ENCODE measurements at regions not wholly inside any gene's neighbourhood (a gene's known extent, or its start where the extent isn't known, plus 50 kb on each side); places are given as distances from the start of the nearest gene placed in this dataset.

DNA sequence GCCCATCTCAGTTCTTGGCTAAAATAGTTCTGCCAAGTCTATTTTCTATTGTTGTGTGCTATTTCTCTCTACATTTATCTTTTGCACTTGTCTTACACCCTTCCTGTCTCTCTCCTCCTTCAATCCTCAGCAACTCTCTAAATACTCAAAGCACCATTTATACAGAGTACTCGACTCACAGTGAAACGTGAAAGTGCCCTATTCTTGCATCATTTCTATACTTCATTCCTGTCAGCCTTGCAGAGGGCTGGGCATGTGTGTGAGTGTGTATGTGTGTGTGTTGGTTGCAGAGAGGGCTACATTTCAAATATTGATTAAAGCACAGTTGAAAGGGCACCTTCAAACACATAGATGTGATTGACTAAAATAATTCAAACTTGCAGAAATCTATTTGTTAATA lies 373.2 kb upstream of the MANEA start:
- Histone ChIP-seq H3K27me3 (ENCODE audit: insufficient read depth, low read length) (no peaks in the 10 kb centered on the region), H3K14ac (ENCODE audit: low read length) (no peak overlapping the region), H2BK120ac (ENCODE audit: insufficient read depth, low read length, poor library complexity) (no peak overlapping the region), H3K79me1 (ENCODE audit: low read length) (no peaks in the 10 kb centered on the region), H2AFZ (ENCODE audit: insufficient read depth, low read length, poor library complexity) (no peak overlapping the region), H4K8ac (ENCODE audit: low read depth, low read length) (no peak overlapping the region), H4K12ac (ENCODE audit: low read depth, low read length) (no peak overlapping the region), H2AK5ac (ENCODE audit: low read length) (no peak overlapping the region), H3K9me3 (ENCODE audit: insufficient read depth, low read depth, low read length) (no peaks in the 10 kb centered on the region), H3K27ac (ENCODE audit: low read depth, low read length) (no peak overlapping the region), H3K18ac (ENCODE audit: low read length) (no peak overlapping the region), H3K4me2 (ENCODE audit: low read length) (no peak overlapping the region), H3K4me1 (ENCODE audit: control insufficient read depth in 1 of 2, insufficient read depth in 2 of 2, low read length in 2 of 2) (no peaks in the 10 kb centered on the region), H2BK12ac (ENCODE audit: low read length) (no peak overlapping the region), H2BK5ac (ENCODE audit: low read depth, low read length, poor library complexity) (no peak overlapping the region), H3K9ac (ENCODE audit: low read length) (no peak overlapping the region), H3K23ac (ENCODE audit: low read length) (no peak overlapping the region), H4K91ac (ENCODE audit: low read depth, low read length) (no peak overlapping the region), H3K4ac (ENCODE audit: low read depth, low read length) (no peak overlapping the region), H3K36me3 (ENCODE audit: control insufficient read depth in 1 of 2, insufficient read depth in 2 of 2, low read length in 2 of 2) (no peaks in the 10 kb centered on the region), H3K4me3 (ENCODE audit: low read depth, low read length) (no peak overlapping the region), H3K79me2 (ENCODE audit: control insufficient read depth, insufficient read depth, low read length, poor library complexity) (no peaks in the 10 kb centered on the region)
- no peak for DNase-seq
- WGBS (ENCODE audit: extremely low coverage, insufficient coverage, insufficient read length) = no CpG with 5 or more reads among the region's 2 CpGs

DNA sequence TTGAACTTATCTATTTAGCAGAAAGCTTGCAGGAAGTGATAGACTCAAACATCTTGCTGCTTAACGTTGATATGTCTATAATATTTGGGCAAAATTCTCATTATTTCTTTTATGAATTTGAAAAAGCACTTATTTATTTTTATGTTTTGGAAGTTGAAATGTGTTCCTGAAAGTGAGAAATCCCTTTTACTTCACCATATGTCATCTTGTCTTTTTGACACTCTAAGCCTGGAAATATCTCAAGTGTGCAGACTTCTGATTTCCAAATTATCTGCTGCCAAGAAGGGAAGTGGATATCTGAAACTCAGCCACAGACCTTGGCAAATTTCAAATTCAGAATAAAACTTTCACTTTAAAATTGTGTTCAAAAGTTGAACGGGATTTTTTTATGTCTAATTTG lies 368.7 kb upstream of the MANEA start:
- WGBS (ENCODE audit: extremely low coverage, insufficient coverage, insufficient read length) = no CpG with 5 or more reads among the region's 2 CpGs
- no peaks in the 10 kb centered on the region for H3K79me1 ChIP-seq (ENCODE audit: low read length)
- H3K23ac ChIP-seq (ENCODE audit: low read length) = no peak overlapping the region
- no peak overlapping the region for H4K12ac ChIP-seq (ENCODE audit: low read depth, low read length)
- no peak overlapping the region for H3K4ac ChIP-seq (ENCODE audit: low read depth, low read length)
- no peaks in the 10 kb centered on the region for H3K36me3 ChIP-seq (ENCODE audit: control insufficient read depth in 1 of 2, insufficient read depth in 2 of 2, low read length in 2 of 2)
- no peak overlapping the region for H3K14ac ChIP-seq (ENCODE audit: low read length)
- no peak overlapping the region for H2BK12ac ChIP-seq (ENCODE audit: low read length)
- no peaks in the 10 kb centered on the region for H3K4me1 ChIP-seq (ENCODE audit: control insufficient read depth in 1 of 2, insufficient read depth in 2 of 2, low read length in 2 of 2)
- no peak overlapping the region for H3K27ac ChIP-seq (ENCODE audit: low read depth, low read length)
- no peaks in the 10 kb centered on the region for H3K9me3 ChIP-seq (ENCODE audit: insufficient read depth, low read depth, low read length)
- DNase-seq = no peak
- no peak overlapping the region for H3K4me2 ChIP-seq (ENCODE audit: low read length)
- H3K9ac ChIP-seq (ENCODE audit: low read length) = no peak overlapping the region
- no peaks in the 10 kb centered on the region for H3K27me3 ChIP-seq (ENCODE audit: insufficient read depth, low read length)
- no peak overlapping the region for H2AK5ac ChIP-seq (ENCODE audit: low read length)
- H2BK120ac ChIP-seq (ENCODE audit: insufficient read depth, low read length, poor library complexity) = no peak overlapping the region
- no peak overlapping the region for H2BK5ac ChIP-seq (ENCODE audit: low read depth, low read length, poor library complexity)
- H3K4me3 ChIP-seq (ENCODE audit: low read depth, low read length) = no peak overlapping the region
- no peak overlapping the region for H4K91ac ChIP-seq (ENCODE audit: low read depth, low read length)
- no peak overlapping the region for H3K18ac ChIP-seq (ENCODE audit: low read length)
- H2AFZ ChIP-seq (ENCODE audit: insufficient read depth, low read length, poor library complexity) = no peak overlapping the region
- H3K79me2 ChIP-seq (ENCODE audit: control insufficient read depth, insufficient read depth, low read length, poor library complexity) = no peaks in the 10 kb centered on the region
- H4K8ac ChIP-seq (ENCODE audit: low read depth, low read length) = no peak overlapping the region

DNA sequence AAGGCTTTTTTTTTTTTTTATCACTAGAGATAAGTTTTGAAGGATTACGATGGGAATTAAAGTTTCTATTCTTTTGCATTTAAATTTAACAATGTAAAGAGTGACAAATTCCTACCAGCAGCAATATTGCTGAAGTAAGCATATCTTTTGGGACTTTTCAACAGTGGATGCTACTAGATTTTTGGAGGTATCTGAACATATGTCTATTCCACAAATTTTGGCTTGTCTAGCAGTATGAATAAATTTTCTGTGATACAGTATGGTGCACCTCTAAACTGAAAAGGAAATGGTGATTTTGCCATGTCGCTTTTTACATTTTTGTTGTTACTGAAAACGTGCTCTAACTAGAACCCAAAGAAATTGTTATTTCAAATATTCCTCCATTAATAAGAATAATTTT lies 368.3 kb upstream of the MANEA start:
- no peak overlapping the region for H4K12ac ChIP-seq (ENCODE audit: low read depth, low read length)
- H2BK120ac ChIP-seq (ENCODE audit: insufficient read depth, low read length, poor library complexity) = no peak overlapping the region
- no CpG with 5 or more reads among the region's 3 CpGs for WGBS (ENCODE audit: extremely low coverage, insufficient coverage, insufficient read length)
- no peak overlapping the region for H3K23ac ChIP-seq (ENCODE audit: low read length)
- H3K18ac ChIP-seq (ENCODE audit: low read length) = no peak overlapping the region
- H3K4me3 ChIP-seq (ENCODE audit: low read depth, low read length) = no peak overlapping the region
- no peaks in the 10 kb centered on the region for H3K9me3 ChIP-seq (ENCODE audit: insufficient read depth, low read depth, low read length)
- H3K79me2 ChIP-seq (ENCODE audit: control insufficient read depth, insufficient read depth, low read length, poor library complexity) = no peaks in the 10 kb centered on the region
- H3K27me3 ChIP-seq (ENCODE audit: insufficient read depth, low read length) = no peaks in the 10 kb centered on the region
- H3K14ac ChIP-seq (ENCODE audit: low read length) = no peak overlapping the region
- H3K9ac ChIP-seq (ENCODE audit: low read length) = no peak overlapping the region
- no peak overlapping the region for H4K91ac ChIP-seq (ENCODE audit: low read depth, low read length)
- no peak overlapping the region for H2AK5ac ChIP-seq (ENCODE audit: low read length)
- H3K4ac ChIP-seq (ENCODE audit: low read depth, low read length) = no peak overlapping the region
- H2AFZ ChIP-seq (ENCODE audit: insufficient read depth, low read length, poor library complexity) = no peak overlapping the region
- no peaks in the 10 kb centered on the region for H3K4me1 ChIP-seq (ENCODE audit: control insufficient read depth in 1 of 2, insufficient read depth in 2 of 2, low read length in 2 of 2)
- no peak overlapping the region for H2BK5ac ChIP-seq (ENCODE audit: low read depth, low read length, poor library complexity)
- H3K27ac ChIP-seq (ENCODE audit: low read depth, low read length) = no peak overlapping the region
- DNase-seq = no peak
- H3K79me1 ChIP-seq (ENCODE audit: low read length) = no peaks in the 10 kb centered on the region
- no peak overlapping the region for H4K8ac ChIP-seq (ENCODE audit: low read depth, low read length)
- no peak overlapping the region for H3K4me2 ChIP-seq (ENCODE audit: low read length)
- H3K36me3 ChIP-seq (ENCODE audit: control insufficient read depth in 1 of 2, insufficient read depth in 2 of 2, low read length in 2 of 2) = no peaks in the 10 kb centered on the region
- H2BK12ac ChIP-seq (ENCODE audit: low read length) = no peak overlapping the region

DNA sequence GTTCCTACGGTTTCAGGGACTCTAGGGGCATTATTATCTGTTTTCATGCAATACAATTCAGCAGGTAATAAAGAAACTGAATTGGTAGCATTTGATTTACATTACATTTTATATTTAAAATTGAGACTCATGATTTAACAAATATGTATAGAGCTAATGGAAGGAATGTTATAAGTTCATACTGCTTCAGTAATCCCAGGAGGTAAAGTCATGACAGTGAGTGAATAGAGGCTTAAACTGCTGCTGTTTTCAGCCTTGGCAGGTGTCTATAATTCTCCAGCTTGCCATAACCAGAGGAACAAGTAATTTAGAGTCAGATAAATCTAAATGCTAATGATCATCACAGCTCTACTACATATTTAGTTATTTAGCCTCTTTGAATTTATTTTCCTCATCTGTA lies 360.8 kb upstream of the MANEA start:
- H2AK5ac ChIP-seq (ENCODE audit: low read length) = no peak overlapping the region
- H3K18ac ChIP-seq (ENCODE audit: low read length) = no peak overlapping the region
- H3K79me2 ChIP-seq (ENCODE audit: control insufficient read depth, insufficient read depth, low read length, poor library complexity) = no peaks in the 10 kb centered on the region
- H3K27me3 ChIP-seq (ENCODE audit: insufficient read depth, low read length) = no peaks in the 10 kb centered on the region
- no peak overlapping the region for H2BK12ac ChIP-seq (ENCODE audit: low read length)
- H3K14ac ChIP-seq (ENCODE audit: low read length) = no peak overlapping the region
- no peak overlapping the region for H3K9ac ChIP-seq (ENCODE audit: low read length)
- H4K91ac ChIP-seq (ENCODE audit: low read depth, low read length) = no peak overlapping the region
- H2BK5ac ChIP-seq (ENCODE audit: low read depth, low read length, poor library complexity) = no peak overlapping the region
- DNase-seq = no peak
- no peak overlapping the region for H2AFZ ChIP-seq (ENCODE audit: insufficient read depth, low read length, poor library complexity)
- H3K9me3 ChIP-seq (ENCODE audit: insufficient read depth, low read depth, low read length) = no peaks in the 10 kb centered on the region
- H3K79me1 ChIP-seq (ENCODE audit: low read length) = no peaks in the 10 kb centered on the region
- no peaks in the 10 kb centered on the region for H3K4me1 ChIP-seq (ENCODE audit: control insufficient read depth in 1 of 2, insufficient read depth in 2 of 2, low read length in 2 of 2)
- no peak overlapping the region for H4K12ac ChIP-seq (ENCODE audit: low read depth, low read length)
- no peak overlapping the region for H3K4ac ChIP-seq (ENCODE audit: low read depth, low read length)
- H2BK120ac ChIP-seq (ENCODE audit: insufficient read depth, low read length, poor library complexity) = no peak overlapping the region
- no peak overlapping the region for H3K4me3 ChIP-seq (ENCODE audit: low read depth, low read length)
- H3K23ac ChIP-seq (ENCODE audit: low read length) = no peak overlapping the region
- H3K4me2 ChIP-seq (ENCODE audit: low read length) = no peak overlapping the region
- H3K27ac ChIP-seq (ENCODE audit: low read depth, low read length) = no peak overlapping the region
- H3K36me3 ChIP-seq (ENCODE audit: control insufficient read depth in 1 of 2, insufficient read depth in 2 of 2, low read length in 2 of 2) = no peaks in the 10 kb centered on the region
- no CpG with 5 or more reads among the region's 1 CpG for WGBS (ENCODE audit: extremely low coverage, insufficient coverage, insufficient read length)
- no peak overlapping the region for H4K8ac ChIP-seq (ENCODE audit: low read depth, low read length)

All from trophoblast cell (in vitro differentiated cells and primary cell).